Activated CD4-positive, alpha-beta T cell treated with anti-CD3 and anti-CD28 coated beads, Interleukin-2, amount 50 U/mL, for 16 hours (primary cell): ENCODE measurements at regions not wholly inside any gene's neighbourhood (a gene's known extent, or its start where the extent isn't known, plus 50 kb on each side); places are given as distances from the start of the nearest gene placed in this dataset.
A peak's percentile ranks its signal among the peaks of the same experiment; 100 is the strongest.
"Not testable (repeated sequence)": the region's sequence is repeated elsewhere in the genome, so short reads cannot be mapped to it uniquely, and the experiment has no call there.

Source experiments
- DNase-seq: peaks from one replicate; pipeline ENCODE4 v3.0.0-alpha.2; 2020

- no peak for DNase-seq
These were observed 141.6 kb upstream of the RIOK3 start for GRCh38 chr18:23311351-23312121.

DNA sequence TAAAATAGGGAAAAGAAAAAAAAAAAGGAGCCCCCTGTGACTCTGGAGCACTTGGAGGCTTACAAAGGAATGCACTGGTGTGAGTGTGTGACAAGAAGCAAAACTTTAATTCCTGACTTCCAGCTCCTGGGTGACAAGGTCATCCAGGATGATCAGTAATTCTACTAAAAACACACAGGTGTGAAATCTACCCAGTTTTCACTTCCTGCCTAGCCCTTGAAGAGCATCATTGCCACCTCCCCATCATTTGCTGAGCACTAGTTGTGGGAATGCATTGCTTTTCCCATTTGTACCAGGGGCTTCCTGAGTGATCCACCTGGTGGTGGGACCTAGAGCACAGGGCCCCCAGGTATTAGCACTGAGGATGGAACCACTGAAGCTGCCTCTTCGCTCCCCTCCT is 139.7 kb upstream of the RIOK3 start:
- no peak for DNase-seq

DNA sequence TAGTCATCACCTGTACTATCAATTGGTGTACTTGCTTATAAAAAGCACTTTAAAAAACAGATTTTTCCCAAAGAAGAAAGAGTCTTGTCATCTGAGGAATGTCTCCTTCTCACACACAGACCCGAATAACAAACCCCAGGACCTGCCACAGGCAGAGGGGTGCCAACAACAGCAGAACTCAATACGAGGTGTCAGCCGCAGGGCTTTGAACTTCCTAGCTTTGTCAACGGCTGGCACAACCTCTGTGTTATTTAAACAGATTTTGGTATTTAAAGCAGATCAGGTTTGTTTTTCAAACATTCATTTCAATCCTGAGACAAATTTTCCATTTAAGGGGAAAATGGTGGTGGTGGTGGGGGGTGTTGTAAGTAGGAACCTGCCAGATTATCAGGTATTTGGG is 138.4 kb upstream of the RIOK3 start:
- DNase-seq: no peak

DNA sequence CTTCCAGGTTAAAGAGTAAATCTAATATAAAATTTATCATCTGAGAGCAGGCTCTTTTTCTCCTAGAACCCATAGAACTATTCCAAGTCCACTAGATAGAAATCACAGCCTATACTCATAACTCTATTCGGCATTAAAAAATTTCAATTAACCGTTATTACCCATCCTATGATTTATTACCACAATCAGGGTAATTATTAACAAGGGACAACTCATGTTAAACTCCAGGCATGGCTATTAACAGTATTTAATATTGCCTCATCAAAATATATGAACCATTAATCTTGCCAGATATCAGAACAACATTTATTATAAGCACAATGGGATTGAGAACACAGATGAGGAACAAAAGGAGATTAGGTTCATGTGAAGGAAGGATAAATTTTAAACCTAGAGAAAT is 136.8 kb upstream of the RIOK3 start:
- no peak for DNase-seq

GRCh38 chr18:23316988-23317387 is 136.1 kb upstream of the RIOK3 start:
- DNase-seq: no peak

DNA sequence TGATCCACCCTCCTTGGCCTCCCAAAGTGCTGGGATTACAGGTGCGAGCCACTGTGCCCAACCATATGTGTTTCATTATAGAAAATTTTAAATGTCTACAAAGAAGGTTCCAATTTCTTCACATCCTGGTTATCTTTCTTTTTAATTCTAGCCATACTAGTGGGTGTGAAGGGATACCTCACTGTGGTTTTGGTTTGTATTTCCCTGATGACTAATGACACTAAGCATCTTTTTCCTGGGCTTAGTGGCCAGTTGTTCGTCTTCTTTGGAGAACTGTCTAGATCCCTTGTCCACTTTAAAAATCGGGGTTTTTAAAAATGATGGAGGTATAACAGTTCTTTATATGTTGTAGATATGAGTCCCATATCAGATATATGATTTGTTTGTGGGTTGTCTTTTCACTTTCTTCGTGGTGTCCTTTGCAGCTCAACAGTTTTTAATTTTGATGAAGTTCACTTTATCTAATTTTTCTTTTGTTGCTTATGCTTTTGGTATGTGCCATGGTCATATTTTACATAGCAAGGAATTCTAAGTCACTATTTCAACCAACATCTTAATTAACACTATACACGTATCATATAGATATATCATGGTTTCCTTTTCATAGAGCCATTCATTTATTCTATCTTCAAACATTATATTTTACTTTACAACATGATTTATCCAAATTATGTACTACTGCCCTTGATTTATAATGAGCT is 135.0 kb upstream of the RIOK3 start:
- DNase-seq: peak; percentile 24

GRCh38 chr18:23320709-23321236 is 132.3 kb upstream of the RIOK3 start:
- DNase-seq: no peak

DNA sequence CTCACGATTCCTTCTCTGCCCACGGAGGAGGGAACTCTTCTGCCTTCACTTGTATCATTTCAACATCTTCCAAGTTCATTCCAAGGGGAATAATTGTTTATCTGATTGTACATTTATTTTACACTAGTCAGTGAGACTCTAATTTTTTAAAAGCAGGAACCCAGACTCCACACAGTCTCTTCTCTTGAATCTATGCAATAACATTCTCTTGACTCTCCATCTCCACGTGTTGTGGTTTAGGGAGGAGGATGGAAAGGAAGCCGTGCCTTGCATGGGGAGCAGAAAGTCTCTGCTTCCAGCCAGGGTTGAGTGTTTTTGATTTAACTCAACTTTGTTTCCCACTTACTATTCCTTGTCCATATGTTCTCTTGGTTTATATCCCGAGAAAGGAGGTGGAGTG is 131.1 kb upstream of the RIOK3 start:
- DNase-seq: no peak

GRCh38 chr18:23324056-23324811 is 128.9 kb upstream of the RIOK3 start:
- no peak for DNase-seq

- DNase-seq: no peak
These were observed 128.2 kb upstream of the RIOK3 start for GRCh38 chr18:23324861-23325260.

DNA sequence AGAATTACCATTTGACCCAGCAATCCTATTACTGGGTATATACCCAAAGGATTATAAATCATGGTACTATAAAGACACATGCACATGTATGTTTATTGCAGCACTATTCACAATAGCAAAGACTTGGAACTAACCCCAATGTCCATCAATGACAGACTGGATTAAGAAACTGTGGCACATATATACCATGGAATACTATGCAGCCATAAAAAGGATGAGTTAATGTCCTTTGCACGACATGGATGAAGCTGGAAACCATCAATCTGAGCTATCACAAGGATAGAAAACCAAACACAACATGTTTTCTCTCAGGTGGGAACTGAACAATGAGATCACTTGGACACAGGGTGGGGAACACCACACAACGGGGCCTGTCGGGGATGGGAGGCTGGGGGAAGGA is 123.4 kb upstream of the RIOK3 start:
- DNase-seq: not testable (repeated sequence)

- no peak for DNase-seq
These were observed 122.7 kb upstream of the RIOK3 start for GRCh38 chr18:23330423-23330822.

GRCh38 chr18:23331091-23331920 is 121.8 kb upstream of the RIOK3 start:
- no peak for DNase-seq

DNA sequence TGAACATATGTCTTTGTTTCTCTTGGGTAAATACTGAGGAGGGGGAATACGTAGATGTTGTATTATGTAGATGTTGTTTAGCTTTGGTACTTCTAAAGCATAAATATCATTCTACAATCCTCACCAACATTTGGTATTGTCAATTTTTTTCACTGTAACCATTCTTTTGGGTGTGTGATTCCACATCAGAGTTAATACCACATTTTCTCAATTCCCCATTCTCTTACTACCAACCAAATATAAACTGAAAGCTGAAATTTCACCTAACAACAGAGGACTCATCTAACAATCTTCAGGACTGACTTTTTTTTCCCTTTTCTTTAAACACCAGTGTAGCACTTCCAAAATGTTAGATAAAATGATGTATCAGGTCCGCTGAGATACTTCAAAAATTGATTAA is 120.7 kb upstream of the RIOK3 start:
- DNase-seq: no peak

GRCh38 chr18:23333827-23334226 is 119.3 kb upstream of the RIOK3 start:
- DNase-seq: no peak

DNA sequence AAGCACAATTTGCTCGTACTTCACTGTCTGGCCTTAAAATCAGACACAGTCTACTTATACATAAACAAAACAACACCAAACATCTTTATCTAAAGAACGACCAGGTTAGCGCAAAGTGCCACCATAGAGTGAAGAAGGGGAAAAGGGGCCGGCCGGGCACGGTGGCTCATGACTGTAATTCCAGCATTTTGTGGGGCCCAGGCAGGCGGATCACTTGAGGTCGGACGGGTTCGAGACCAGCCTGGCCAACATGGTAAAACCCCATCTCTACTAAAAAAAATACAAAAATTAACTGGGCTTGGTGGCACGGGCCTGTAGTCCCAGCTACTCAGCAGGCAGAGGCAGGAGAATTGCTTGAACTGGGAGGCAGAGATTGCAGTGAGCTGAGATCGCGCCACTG is 118.5 kb upstream of the RIOK3 start:
- no peak for DNase-seq

DNA sequence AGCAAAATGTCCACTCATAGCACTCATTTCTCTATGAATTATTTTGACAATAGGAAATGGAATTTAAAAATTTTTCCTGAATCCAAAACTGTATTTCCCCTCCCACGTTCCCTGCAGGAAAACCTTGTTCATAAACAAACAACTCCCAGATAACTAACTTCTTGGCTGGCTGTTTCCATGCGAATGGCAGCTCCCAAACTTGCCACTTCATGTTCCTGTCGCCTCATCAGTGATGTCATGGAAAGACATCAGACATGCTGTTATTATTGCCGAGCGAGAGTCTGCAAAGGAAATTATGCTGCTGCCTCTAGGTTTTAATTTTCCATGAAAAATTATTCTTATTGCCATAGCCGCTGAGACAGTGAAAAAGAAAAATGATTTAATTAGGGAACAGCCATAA is 117.0 kb upstream of the RIOK3 start:
- no peak for DNase-seq

- DNase-seq: no peak
These were observed 115.3 kb upstream of the RIOK3 start for GRCh38 chr18:23337599-23338444.

DNA sequence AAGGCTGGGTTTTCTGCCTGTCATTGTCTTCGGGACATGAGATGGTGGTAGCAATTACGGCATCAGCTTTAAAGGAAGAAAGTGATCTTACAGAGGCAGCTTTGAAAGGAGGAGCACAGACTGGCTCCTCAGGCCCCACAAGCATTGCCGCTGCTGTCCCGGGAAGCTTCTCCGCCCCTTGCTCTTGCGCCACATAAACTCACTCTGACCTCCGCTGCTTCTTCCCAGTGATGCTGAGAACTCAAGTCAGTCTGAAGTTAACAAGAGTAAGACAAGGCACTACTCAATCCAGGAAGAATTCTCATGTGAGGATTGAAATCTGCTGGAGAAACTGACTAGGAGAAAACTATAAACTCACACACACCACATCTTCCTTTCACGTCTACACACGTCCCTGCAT is 112.4 kb upstream of the RIOK3 start:
- no peak for DNase-seq

- peak; percentile 7 for DNase-seq
These were observed 111.7 kb upstream of the RIOK3 start for GRCh38 chr18:23341383-23341782.

- DNase-seq: no peak
These were observed 111.1 kb upstream of the RIOK3 start for GRCh38 chr18:23341983-23342382.

DNA sequence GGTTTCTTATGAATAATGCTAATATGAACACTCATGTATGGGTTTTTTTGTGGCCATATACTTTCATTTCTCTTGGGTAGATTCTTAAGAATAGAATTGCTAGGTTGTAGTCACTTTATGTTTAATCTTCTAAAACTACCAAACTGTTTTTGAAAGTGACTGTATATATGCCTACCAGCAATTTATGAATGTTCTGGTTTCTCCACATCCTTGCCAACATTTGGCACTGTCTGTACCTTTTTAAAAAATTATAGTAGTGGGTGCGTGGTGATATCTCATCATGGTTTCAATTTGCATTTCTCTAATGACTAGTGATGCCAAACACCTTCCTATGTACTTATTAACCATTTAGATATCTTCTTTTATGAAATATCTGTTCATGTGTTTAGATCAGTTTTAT is 110.6 kb upstream of the RIOK3 start:
- DNase-seq: no peak
